Activated T-helper 1 cell treated with anti-CD3 and anti-CD28 coated beads, Interleukin-2, amount 50 U/mL, for 16 hours (primary cell): ENCODE measurements at regions not wholly inside any gene's neighbourhood (a gene's known extent, or its start where the extent isn't known, plus 50 kb on each side); places are given as distances from the start of the nearest gene placed in this dataset.

Source experiments
- DNase-seq, 2 donors: peaks; one replicate each; pipeline ENCODE4 v3.0.0-alpha.2; 2020; ENCODE audit warnings: low read depth in 1 of 2, low spot score in 1 of 2

DNA sequence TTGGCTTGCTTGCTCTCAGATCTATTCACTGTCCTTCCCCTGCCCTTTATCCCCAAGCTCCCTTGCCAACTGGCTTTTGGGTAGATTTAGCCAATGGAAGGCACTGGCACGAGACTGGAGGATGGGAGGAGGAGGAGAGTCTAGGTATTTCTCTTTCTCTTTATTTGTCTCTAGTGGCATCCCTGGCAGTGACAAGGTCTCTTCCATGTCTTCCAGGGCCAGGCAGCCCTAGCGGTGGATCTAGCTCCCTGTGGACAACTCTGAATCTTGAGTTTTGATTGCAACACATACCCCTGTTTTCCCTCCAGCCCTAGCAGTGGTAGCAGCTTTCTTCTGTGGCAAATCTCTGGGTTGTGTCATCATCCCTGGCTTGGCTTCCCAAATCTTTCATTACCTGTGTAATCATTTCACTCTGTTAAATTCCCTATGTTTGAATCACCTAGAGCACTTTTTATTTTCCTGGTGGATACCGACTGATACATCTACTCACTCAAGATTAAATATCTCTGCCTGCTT is 171.1 kb upstream of the IRX6 start:
- DNase-seq: no peak

DNA sequence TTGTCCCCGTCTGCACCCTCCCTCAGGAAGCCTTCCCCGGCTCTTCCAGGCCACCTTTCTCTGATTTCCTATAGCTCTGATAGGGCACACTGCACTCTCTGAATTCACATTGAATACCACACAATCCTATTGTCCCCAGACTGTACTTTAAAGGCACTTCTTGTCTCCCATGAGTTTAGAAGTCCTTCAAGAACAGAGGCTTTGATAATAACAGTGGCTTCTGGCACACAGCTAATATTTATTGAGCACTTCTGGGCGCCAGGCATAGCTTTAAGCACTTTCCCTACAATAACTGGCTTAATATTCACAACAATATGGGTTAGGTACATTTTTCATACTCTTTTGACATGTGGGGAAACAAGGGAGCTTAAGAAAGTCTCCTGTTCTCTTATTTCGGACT is 169.7 kb upstream of the IRX6 start:
- DNase-seq: no peak

- DNase-seq: no peak
Observed at GRCh38 chr16:55154956-55155355, 169.0 kb upstream of the IRX6 start.

- DNase-seq: no peak
Observed at GRCh38 chr16:55155815-55156214, 168.2 kb upstream of the IRX6 start.

GRCh38 chr16:55169780-55170179 is 154.2 kb upstream of the IRX6 start:
- DNase-seq: no peak

DNA sequence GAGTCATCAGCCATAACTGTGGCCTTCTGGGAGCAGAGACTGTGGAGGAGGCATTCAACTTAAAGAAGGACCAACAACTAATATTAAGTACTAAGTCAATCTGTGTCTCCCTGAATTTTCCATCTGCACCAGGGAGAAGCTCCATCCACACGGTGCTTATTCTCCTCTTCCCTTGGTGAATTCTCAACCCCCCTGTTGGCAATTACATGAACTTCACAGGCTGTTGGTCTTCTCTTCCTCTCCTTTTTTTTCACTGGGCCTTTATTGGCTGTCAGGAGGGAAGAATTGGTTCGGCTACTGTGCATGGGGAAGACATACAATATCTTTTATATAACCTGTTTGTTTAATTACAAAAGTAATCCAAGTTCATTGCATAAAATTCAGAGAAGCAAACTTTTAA is 152.8 kb upstream of the IRX6 start:
- no peak for DNase-seq

DNA sequence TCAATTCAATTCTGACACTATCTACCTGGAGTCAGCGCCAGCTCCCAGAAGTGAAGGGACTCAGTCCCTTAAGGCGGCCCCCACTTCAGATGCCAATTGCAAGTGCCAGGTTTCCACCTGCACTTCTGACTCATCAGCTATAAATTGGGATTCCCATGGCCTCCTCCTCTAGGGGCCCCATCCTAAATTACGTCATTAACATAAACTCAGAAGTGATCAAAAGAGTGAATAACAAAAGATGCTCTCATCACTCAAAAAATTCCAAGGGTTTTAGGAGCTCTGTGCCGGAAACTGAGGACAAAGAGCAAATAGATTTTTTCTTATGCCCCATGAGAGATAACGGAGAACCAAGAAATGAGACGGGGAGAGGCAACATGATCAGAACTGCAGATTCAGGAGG is 148.6 kb upstream of the IRX6 start:
- DNase-seq: no peak

- DNase-seq: no peak
Observed at GRCh38 chr16:55176901-55177300, 147.1 kb upstream of the IRX6 start.

GRCh38 chr16:55179411-55179810 is 144.6 kb upstream of the IRX6 start:
- no peak for DNase-seq

GRCh38 chr16:55179852-55180585 is 144.0 kb upstream of the IRX6 start:
- DNase-seq: no peak

- no peak for DNase-seq
Observed at GRCh38 chr16:55184052-55184451, 140.0 kb upstream of the IRX6 start.

DNA sequence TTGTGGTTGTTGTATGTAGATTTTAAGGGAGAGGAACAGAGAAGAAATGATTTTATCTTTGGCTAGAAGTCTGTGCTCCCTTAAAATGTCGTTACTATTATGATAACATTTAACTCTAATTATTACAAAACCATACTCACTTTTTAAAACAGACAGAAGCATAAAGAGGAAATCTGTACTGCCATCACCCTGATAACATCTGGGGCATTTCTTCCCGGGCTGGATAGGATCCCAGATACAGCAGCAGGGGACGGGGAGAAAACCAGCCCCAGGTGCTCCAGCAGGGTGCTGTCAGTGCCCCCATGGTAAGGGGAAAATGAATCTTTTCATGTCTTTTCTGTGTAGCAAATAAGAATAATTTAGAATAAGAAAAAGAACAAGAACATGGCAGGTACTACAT is 139.4 kb upstream of the IRX6 start:
- no peak for DNase-seq

DNA sequence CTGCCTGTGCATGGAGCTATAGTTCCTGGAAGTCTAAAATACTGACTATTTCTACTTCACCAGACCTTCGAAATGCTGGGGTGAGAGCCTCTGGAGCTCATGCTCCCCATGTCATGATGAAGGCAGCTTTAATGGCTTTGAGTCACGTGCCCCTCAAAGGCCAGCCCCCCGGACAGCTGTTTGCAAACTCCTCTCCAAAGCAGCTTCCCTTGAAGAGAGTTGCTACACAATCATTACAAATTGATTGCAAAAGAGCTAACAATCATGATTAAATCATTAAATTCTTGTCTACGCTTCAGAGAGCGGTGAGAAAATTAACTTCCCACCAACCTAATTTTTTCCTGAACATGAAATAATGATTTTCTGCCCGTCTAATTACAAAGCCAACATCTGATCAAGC is 134.8 kb upstream of the IRX6 start:
- DNase-seq: no peak

DNA sequence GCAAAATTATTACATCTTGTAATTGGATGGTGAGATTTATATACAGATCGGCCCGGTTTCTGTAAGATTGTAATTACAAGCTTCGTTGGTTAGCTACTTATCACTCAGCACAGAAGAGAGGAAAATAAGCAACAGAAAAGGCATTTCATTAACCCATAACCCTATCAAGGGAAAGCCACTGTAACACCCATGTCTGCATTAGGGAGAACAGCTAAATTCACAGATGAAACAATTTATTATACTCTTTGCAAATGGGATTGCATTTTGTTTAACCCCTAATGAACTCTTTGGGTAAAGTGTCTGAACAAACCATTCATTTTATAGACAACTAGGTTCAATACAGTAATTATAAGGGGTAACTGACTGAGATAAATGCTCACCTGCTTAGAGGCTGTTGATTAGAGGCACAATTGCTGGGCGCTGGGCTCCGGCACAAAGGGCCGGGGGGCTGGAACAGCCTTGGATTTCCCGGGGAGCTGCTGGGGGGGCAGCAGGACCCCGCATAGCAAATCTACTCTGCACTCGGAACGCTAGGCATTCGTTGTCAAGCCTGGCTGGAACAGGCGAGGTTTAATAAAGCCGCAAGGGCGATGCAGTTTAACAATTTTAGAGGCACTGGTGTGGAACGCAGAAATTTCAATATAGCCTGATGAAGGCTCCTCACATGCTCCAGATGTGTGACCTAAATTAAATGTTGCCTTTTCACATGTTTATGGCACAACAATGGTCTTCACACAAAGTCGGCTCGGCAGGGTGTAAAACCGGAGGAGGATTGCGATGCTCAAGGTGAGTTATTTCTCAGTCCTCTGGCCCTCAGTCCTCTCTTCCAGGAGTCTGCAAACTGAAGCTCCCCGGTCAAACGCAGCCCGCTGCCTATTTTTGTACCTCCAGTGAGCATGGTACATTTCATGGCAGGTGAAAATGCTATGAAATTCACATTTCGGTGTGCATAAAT is 134.0 kb upstream of the IRX6 start:
- DNase-seq: no peak

DNA sequence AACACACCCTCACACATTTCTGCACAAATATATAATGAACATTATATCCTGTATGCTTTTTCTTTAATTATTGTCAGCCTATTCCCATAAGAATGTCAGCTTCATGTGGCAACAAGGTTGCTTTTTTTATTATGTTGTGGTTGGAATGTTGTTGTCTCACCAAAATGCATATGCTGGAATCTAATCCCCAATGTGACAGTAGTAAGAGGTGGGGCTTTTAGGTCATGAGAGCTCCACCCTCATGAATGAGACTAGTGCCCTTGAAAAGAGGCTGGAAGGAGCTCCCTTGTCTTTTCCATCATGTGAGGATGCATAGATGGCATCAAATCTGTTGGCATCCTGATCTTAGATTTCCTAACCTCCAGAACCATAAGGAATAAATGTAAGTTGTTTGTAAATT is 131.3 kb upstream of the IRX6 start:
- DNase-seq: no peak

DNA sequence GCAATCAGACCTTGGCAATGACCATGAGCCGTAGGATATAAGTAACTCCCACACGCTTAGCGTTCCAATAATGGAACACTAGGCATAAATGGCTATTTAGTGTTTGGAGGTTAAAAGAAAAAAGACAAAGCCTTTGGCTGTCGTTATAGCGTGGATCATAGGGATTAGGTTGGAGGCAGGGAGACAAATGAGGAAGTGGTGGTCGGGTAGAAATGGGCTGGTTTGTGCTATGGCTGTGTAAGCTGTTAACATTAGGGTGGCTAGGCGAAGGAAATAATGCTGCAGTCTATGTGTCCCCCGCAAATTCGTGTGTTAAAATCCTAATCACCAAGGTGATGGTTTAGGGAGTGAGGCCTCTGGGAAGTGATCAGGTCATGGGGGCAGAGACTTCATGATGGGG is 120.4 kb upstream of the IRX6 start:
- no peak for DNase-seq

DNA sequence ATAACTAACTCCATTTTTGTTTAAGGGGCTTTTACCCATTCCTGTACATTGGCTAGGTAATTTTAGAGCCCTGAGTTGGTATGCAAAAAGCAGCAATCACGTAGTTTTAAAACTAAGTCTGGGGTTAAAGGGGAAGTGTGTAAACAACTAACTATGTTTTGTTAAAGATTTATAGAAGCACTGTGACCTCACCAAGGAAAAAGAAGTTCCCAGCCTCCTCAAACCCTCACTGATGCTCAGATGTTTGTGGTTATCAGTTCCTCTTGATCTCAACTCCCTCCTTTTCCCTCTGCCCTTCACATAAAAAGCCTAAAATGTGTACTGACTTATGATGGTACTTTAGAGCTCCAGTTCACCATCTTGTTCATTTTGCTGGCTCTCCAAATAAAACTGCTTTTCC is 119.9 kb upstream of the IRX6 start:
- DNase-seq: no peak

GRCh38 chr16:55204923-55205322 is 119.1 kb upstream of the IRX6 start:
- no peak for DNase-seq

DNA sequence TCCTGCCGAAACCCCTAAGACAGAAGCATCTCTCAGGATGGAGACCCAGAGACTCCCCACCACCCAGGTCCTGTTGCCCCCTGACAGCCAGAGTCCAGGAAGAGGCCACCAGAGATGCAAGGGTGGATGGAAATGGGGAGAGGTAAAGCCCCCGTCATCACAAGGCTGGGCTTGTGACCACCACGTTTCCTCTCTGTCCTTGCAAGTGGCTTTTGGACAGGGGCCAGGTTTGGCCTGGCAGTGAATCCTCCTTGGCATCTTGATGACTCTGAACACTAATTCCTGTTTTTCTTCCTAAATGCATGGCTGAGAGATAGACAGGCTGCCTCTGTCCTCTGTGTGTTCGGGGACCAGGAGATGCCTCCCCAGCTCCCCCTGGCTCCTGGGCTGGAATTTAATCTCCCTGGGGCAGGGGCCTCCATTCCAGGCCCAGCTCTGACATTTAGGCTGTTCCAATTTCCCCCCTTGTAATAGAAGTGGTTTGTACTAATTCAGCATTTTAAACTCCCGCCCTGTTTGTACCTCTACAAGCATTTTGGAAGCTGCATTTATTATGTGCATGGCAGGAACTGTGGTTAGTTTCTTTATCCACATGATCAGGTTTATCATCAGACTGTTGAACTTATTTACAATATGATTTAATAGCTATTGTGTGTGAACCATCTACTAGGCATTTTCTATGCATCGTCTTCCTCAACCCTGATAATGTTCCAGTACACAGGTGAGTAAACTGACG is 116.1 kb upstream of the IRX6 start:
- no peak for DNase-seq

DNA sequence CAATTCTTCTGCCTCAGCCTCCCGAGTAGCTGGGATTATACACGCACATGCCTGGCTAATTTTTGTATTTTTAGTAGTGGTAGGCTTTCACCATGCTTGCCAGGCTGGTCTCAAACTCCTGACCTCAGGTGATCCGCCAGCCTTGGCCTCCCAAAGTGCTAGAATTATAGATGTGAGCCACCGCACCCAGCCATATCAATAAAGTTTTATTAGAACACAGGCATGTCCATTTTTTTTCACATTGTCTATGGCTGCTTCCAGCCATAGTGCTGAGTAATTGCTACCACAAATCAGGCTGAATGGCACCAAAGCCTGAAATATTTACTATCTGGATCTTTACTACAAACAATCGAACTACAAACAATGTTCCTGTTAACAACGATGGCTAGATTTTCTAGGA is 114.4 kb upstream of the IRX6 start:
- no peak for DNase-seq

- no peak for DNase-seq
Observed at GRCh38 chr16:55212791-55213190, 111.2 kb upstream of the IRX6 start.

- DNase-seq: no peak
Observed at GRCh38 chr16:55214412-55214811, 109.6 kb upstream of the IRX6 start.
